B cell (primary cell): ENCODE measurements at regions not wholly inside any gene's neighbourhood (a gene's known extent, or its start where the extent isn't known, plus 50 kb on each side); places are given as distances from the start of the nearest gene placed in this dataset.

ENCODE experiments used
- EZH2 ChIP-seq: IDR thresholded peaks from 2 replicates; pipeline ENCODE4 v1.6.1; 2012; ENCODE audit warnings: borderline replicate concordance, low read depth, mild to moderate bottlenecking, moderate library complexity, low read length; ENCODE audit not compliant: insufficient read depth, poor library complexity, severe bottlenecking
- TF ChIP-seq, protein P1 (sequence below): fragments of 200-600 bp; IDR thresholded peaks from one replicate; pipeline ENCODE4 v1.8.0; 2022; ENCODE audit warnings: antibody characterized with exemption, mild to moderate bottlenecking

- TF ChIP-seq, protein P1, sequence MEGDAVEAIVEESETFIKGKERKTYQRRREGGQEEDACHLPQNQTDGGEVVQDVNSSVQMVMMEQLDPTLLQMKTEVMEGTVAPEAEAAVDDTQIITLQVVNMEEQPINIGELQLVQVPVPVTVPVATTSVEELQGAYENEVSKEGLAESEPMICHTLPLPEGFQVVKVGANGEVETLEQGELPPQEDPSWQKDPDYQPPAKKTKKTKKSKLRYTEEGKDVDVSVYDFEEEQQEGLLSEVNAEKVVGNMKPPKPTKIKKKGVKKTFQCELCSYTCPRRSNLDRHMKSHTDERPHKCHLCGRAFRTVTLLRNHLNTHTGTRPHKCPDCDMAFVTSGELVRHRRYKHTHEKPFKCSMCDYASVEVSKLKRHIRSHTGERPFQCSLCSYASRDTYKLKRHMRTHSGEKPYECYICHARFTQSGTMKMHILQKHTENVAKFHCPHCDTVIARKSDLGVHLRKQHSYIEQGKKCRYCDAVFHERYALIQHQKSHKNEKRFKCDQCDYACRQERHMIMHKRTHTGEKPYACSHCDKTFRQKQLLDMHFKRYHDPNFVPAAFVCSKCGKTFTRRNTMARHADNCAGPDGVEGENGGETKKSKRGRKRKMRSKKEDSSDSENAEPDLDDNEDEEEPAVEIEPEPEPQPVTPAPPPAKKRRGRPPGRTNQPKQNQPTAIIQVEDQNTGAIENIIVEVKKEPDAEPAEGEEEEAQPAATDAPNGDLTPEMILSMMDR, result no peak
- TF ChIP-seq EZH2, result no peak
These were observed 117.5 kb upstream of the CEP126 start for GRCh38 chr11:101797335-101797734.
